ES-I3 (cell line): ENCODE measurements at regions not wholly inside any gene's neighbourhood (a gene's known extent, or its start where the extent isn't known, plus 50 kb on each side); places are given as distances from the start of the nearest gene placed in this dataset.

ENCODE experiments used
- H3K36me3 ChIP-seq: 2 replicates; pipeline ENCODE4 v1.6.1; 2013; ENCODE audit warnings: mild to moderate bottlenecking, low read length, control low read depth, moderate library complexity; ENCODE audit not compliant: insufficient read depth
- H3K4me1 ChIP-seq: 2 replicates; pipeline ENCODE4 v1.6.1; 2013; ENCODE audit warnings: mild to moderate bottlenecking, control low read depth, low read length; ENCODE audit not compliant: insufficient read depth
- H3K9ac ChIP-seq: 2 replicates; pipeline ENCODE4 v1.6.1; 2013; ENCODE audit warnings: low read depth, mild to moderate bottlenecking, low read length, moderate library complexity
- H3K9me3 ChIP-seq: 2 replicates; pipeline ENCODE4 v1.6.1; 2013; ENCODE audit warnings: mild to moderate bottlenecking, low read length, moderate library complexity; ENCODE audit not compliant: control insufficient read depth, insufficient read depth

GRCh38 chr4:28225050-28225449 is 1364.4 kb downstream of the STIM2 start:
- Histone ChIP-seq H3K36me3 (no peaks in the 10 kb centered on the region), H3K4me1 (peaks cover 11% of the 10 kb centered on the region), H3K9ac (no peak overlapping the region), H3K9me3 (no peaks in the 10 kb centered on the region)

GRCh38 chr4:28225689-28226353 is 1365.2 kb downstream of the STIM2 start:
- Histone ChIP-seq H3K9ac (no peak overlapping the region), H3K9me3 (no peaks in the 10 kb centered on the region), H3K36me3 (no peaks in the 10 kb centered on the region), H3K4me1 (peaks cover 11% of the 10 kb centered on the region)

GRCh38 chr4:28226962-28227361 is 1366.3 kb downstream of the STIM2 start:
- H3K9me3 ChIP-seq: no peaks in the 10 kb centered on the region
- H3K9ac ChIP-seq: no peak overlapping the region
- H3K36me3 ChIP-seq: no peaks in the 10 kb centered on the region
- peaks cover 11% of the 10 kb centered on the region for H3K4me1 ChIP-seq

GRCh38 chr4:28227764-28228163 is 1367.1 kb downstream of the STIM2 start:
- no peak overlapping the region for H3K9ac ChIP-seq
- H3K36me3 ChIP-seq: no peaks in the 10 kb centered on the region
- H3K9me3 ChIP-seq: no peaks in the 10 kb centered on the region
- H3K4me1 ChIP-seq: peaks cover 11% of the 10 kb centered on the region

GRCh38 chr4:28228561-28229491 is 1368.2 kb downstream of the STIM2 start:
- Histone ChIP-seq H3K9ac (no peak overlapping the region), H3K36me3 (no peaks in the 10 kb centered on the region), H3K9me3 (no peaks in the 10 kb centered on the region), H3K4me1 (peaks cover 11% of the 10 kb centered on the region)

- Histone ChIP-seq H3K4me1 (peaks cover 11% of the 10 kb centered on the region), H3K9me3 (no peaks in the 10 kb centered on the region), H3K36me3 (no peaks in the 10 kb centered on the region), H3K9ac (no peak overlapping the region)
Measured at GRCh38 chr4:28232376-28232775, 1371.7 kb downstream of the STIM2 start.

- H3K4me1 ChIP-seq: peaks cover 8% of the 10 kb centered on the region
- no peaks in the 10 kb centered on the region for H3K36me3 ChIP-seq
- H3K9me3 ChIP-seq: no peaks in the 10 kb centered on the region
- no peak overlapping the region for H3K9ac ChIP-seq
Measured at GRCh38 chr4:28232951-28233350, 1372.3 kb downstream of the STIM2 start.

GRCh38 chr4:28233724-28234123 is 1373.1 kb downstream of the STIM2 start:
- H3K36me3 ChIP-seq: no peaks in the 10 kb centered on the region
- peaks cover 6% of the 10 kb centered on the region for H3K4me1 ChIP-seq
- H3K9me3 ChIP-seq: no peaks in the 10 kb centered on the region
- H3K9ac ChIP-seq: no peak overlapping the region

GRCh38 chr4:28238876-28239275 is 1378.2 kb downstream of the STIM2 start:
- Histone ChIP-seq H3K9me3 (no peaks in the 10 kb centered on the region), H3K9ac (no peak overlapping the region), H3K4me1 (no peaks in the 10 kb centered on the region), H3K36me3 (no peaks in the 10 kb centered on the region)

- no peaks in the 10 kb centered on the region for H3K36me3 ChIP-seq
- H3K4me1 ChIP-seq: no peaks in the 10 kb centered on the region
- H3K9me3 ChIP-seq: no peaks in the 10 kb centered on the region
- no peak overlapping the region for H3K9ac ChIP-seq
Measured at GRCh38 chr4:28241021-28241420, 1380.4 kb downstream of the STIM2 start.

- H3K4me1 ChIP-seq: no peaks in the 10 kb centered on the region
- H3K9ac ChIP-seq: no peak overlapping the region
- no peaks in the 10 kb centered on the region for H3K36me3 ChIP-seq
- no peaks in the 10 kb centered on the region for H3K9me3 ChIP-seq
Measured at GRCh38 chr4:28247805-28248204, 1387.2 kb downstream of the STIM2 start.

- H3K9ac ChIP-seq: no peak overlapping the region
- no peaks in the 10 kb centered on the region for H3K9me3 ChIP-seq
- H3K4me1 ChIP-seq: no peaks in the 10 kb centered on the region
- H3K36me3 ChIP-seq: no peaks in the 10 kb centered on the region
Measured at GRCh38 chr4:28248269-28248668, 1387.6 kb downstream of the STIM2 start.

- Histone ChIP-seq H3K9me3 (no peaks in the 10 kb centered on the region), H3K9ac (no peak overlapping the region), H3K36me3 (no peaks in the 10 kb centered on the region), H3K4me1 (no peaks in the 10 kb centered on the region)
Measured at GRCh38 chr4:28250646-28251045, 1390.0 kb downstream of the STIM2 start.

- Histone ChIP-seq H3K4me1 (no peaks in the 10 kb centered on the region), H3K9me3 (no peaks in the 10 kb centered on the region), H3K36me3 (no peaks in the 10 kb centered on the region), H3K9ac (no peak overlapping the region)
Measured at GRCh38 chr4:28251831-28252230, 1391.2 kb downstream of the STIM2 start.

GRCh38 chr4:28254003-28254402 is 1393.4 kb downstream of the STIM2 start:
- no peak overlapping the region for H3K9ac ChIP-seq
- no peaks in the 10 kb centered on the region for H3K9me3 ChIP-seq
- H3K4me1 ChIP-seq: no peaks in the 10 kb centered on the region
- H3K36me3 ChIP-seq: no peaks in the 10 kb centered on the region
